Omental fat pad (tissue), 3 donors: ENCODE measurements at regions not wholly inside any gene's neighbourhood (a gene's known extent, or its start where the extent isn't known, plus 50 kb on each side); places are given as distances from the start of the nearest gene placed in this dataset.

ENCODE experiments used
- ATAC-seq: fragments of 150-250 bp; one replicate; pipeline ENCODE4 v1.9.1; 2016; ENCODE audit warnings: mild to moderate bottlenecking, moderate library complexity; ENCODE audit not compliant: low FRiP score
- DNase-seq: peaks from one replicate; pipeline ENCODE4 v3.0.0-alpha.2; 2019; ENCODE audit warnings: low spot score
- TF ChIP-seq, protein P1 (sequence below), 3 donors: fragments of 450-650 bp; IDR thresholded peaks; one replicate each; pipeline ENCODE4 v1.5.1; 2016 to 2017; ENCODE audit warnings: antibody characterized with exemption in 3 of 3, mild to moderate bottlenecking in 3 of 3, moderate library complexity in 2 of 3

DNA sequence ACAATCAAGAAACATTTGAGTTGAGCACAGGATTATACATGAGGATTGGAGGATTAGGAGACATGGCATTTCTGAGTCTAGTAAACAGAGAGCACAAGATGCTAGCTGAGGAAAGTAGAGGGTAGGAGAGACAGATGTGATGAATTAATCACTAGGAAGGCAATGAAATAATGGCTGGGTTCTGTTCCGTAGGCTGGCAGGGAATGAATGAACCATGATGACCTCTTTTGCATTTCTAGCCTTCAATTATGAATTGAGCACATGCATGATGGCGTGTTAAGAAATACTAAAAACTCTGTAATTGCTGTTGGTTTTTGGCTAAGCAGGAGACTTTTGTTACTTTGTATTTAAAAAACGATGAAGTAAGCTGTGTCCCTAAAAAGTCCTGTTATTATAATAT, 420.0 kb upstream of the TLE4 start:
- no peak for ATAC-seq

DNA sequence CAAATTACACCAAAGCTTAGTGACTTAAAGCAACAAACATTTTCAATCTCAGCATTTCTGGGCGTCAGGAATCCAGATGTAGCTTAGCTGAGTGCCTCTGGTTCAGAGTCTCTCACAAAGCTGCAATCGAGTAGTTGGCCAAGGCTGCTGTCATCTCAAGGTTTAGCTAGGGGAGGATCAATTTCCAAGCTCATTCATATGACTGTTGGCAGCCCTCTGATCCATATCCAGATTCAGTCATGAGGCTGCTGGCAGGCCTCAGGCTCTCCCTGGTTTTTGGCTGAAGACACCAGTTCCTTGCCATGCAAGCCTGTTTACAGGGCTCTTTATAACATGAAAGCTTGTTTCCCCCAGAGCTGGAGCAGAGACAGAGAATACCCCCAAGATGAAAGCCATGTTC, 419.5 kb upstream of the TLE4 start:
- TF ChIP-seq, protein P1, sequence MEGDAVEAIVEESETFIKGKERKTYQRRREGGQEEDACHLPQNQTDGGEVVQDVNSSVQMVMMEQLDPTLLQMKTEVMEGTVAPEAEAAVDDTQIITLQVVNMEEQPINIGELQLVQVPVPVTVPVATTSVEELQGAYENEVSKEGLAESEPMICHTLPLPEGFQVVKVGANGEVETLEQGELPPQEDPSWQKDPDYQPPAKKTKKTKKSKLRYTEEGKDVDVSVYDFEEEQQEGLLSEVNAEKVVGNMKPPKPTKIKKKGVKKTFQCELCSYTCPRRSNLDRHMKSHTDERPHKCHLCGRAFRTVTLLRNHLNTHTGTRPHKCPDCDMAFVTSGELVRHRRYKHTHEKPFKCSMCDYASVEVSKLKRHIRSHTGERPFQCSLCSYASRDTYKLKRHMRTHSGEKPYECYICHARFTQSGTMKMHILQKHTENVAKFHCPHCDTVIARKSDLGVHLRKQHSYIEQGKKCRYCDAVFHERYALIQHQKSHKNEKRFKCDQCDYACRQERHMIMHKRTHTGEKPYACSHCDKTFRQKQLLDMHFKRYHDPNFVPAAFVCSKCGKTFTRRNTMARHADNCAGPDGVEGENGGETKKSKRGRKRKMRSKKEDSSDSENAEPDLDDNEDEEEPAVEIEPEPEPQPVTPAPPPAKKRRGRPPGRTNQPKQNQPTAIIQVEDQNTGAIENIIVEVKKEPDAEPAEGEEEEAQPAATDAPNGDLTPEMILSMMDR (IDR thresholded peaks at IDR 0.05), result no peak
- ATAC-seq (no peak), DNase-seq (no peak)

More for the DNA sequence above, 420.0 kb upstream of the TLE4 start:
- no peak for DNase-seq
- TF ChIP-seq, protein P1 (IDR thresholded peaks at IDR 0.05), result no peak

DNA sequence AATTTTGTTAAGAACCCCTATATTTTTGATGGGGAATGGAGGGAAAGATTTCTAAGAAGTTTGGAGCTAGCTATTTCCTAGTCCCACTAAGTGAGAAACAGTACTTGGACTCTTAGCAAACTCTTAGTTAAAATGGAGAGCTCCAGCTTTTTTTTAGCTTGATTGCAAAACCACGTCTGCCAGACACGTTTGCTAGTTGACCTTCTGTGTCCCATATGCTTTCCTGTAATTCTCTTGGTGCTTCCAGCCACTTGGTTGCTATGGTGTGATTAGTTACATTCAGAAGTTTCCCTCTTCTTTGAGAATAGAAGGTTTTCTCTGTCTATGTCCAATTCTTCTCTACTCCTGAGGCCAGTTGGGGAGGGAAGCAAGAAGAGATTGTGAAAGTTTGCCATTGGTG, 417.0 kb upstream of the TLE4 start:
- DNase-seq, result no peak
- no peak for ATAC-seq
- TF ChIP-seq, protein P1 (IDR thresholded peaks at IDR 0.05), result no peak

DNA sequence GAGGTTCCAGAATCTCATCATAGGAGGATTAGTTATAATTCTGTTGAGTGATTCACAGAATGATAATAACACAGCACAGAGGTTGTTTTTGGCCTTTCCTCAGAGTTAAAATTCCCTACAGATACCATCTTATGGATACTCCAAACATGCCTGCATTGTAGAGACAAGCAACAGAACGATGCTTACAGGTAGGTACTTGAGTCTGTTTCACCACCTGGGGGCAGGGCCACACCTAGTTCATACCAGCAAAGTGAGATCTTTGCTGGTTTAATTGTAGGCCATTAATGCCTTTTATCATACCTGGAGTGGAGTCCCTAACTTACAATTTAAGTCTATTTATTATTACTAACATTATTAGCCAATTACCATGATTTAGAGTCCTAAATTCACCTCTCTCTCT, 416.5 kb upstream of the TLE4 start:
- TF ChIP-seq, protein P1 (IDR thresholded peaks at IDR 0.05), result no peak
- ATAC-seq (no peak), DNase-seq (no peak)

DNA sequence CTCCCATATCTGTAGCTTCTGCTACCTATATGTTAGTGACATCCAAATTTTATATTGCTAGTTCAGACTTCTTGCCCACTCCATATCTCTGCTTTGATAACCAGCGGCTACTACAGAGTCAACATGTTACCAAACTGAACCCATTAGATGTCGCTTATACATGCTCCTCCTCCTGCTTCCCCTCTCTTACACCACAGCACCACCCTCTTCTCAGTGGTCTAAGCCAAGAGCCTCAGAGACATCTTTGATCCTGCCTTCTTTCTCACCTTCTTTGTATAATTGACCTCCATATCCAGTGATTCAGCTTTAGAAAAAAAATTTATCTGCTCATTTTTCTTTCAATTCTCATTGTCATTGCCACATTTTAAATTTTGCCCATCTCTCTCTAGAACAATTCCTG, 408.2 kb upstream of the TLE4 start:
- DNase-seq (no peak), ATAC-seq (no peak)
- TF ChIP-seq, protein P1 (IDR thresholded peaks at IDR 0.05), result no peak

DNA sequence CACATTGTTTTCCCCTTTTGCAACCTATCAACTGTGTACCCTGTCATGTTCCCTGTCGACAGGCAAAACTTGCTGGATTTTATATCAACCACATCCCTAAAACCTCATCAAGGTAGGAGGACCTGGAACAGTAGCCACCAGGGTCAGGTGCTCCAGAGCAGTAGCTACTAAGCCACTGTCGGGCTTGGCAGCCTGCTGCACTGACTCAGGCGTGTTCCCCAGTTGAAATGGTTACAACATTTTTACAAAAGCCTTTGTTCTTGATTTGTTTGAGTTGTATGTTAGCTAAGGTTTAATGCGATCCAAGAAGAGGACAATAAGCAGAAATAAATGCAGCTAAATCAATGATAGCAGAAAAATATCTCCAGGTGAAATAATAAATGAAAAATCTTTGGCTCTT, 407.4 kb upstream of the TLE4 start:
- DNase-seq (no peak), ATAC-seq (no peak)
- TF ChIP-seq, protein P1 (IDR thresholded peaks at IDR 0.05), result no peak

DNA sequence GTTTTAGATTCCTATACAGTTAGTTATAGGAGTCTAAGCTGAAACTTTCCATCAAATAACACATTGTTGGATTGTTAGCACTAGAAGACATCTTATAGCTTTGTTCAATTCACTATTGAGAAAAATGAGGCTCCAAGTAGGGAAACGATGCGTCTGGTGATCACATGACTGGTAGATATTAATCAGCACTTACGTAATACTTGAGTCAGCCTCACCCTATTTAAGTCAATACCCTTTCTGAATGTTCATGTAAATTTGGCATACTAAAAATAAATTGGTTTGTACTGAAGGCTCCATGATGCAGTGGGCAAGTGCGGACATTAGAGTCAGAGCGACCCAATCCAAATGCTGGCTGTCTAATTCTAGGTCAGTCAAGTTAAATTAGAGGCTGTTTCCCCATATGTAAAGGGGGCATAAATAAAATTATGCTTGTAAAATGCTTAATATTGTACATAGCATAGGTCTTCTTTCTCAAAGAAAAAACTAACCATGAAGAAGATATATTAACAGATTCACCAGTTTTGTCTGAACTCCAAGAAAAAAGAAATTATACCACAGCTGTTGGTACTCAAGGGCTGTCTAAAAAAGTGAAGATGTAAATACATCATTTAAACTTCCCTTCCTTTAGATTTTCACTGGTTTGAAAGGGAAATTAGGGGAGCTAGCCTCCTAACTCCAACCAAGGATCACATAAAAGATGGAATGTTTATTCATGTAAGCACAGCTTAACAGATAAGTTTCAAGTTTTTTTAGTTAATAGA, 406.6 kb upstream of the TLE4 start:
- TF ChIP-seq, protein P1 (IDR thresholded peaks at IDR 0.05), result no peak
- no peak for ATAC-seq
- DNase-seq, result no peak
